ENCODE measurements at regions not wholly inside any gene's neighbourhood (a gene's known extent, or its start where the extent isn't known, plus 50 kb on each side); places are given as distances from the start of the nearest gene placed in this dataset.

DNA sequence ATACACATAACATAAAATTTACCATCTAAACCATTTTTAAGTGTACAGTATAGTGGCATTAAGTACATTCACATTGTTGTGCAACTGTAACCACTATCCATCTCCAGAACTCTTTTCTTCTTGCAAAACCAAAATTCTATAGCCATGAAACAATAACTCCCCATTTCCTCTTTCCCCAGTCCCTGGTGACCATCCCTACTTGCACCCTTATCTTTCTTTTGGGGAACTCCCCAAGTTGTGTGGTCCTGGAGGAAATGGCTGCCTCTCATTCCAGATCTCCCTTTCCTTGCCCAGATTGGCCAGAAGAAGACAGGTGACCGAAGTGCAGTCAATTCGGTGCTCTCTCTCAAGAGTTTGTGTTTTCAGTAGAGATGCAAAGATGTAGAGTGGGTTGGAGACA lies 389.6 kb upstream of the C1orf87 start:
- POLR2A ChIA-PET, result interaction anchor here (1.1 kb wide), 1 partner anchor 334 kb away, joined by 7 read pairs; no protein-coding TSS in a partner anchor
- CTCF ChIA-PET, result no interaction called here
- no peaks in the 10 kb centered on the region for H3K27me3 ChIP-seq (ENCODE audit: control insufficient read depth, insufficient read depth, low read length)
- no peak overlapping the region for H3K4me3 ChIP-seq (ENCODE audit: low read depth, low read length)
- TF ChIP-seq, protein P1, sequence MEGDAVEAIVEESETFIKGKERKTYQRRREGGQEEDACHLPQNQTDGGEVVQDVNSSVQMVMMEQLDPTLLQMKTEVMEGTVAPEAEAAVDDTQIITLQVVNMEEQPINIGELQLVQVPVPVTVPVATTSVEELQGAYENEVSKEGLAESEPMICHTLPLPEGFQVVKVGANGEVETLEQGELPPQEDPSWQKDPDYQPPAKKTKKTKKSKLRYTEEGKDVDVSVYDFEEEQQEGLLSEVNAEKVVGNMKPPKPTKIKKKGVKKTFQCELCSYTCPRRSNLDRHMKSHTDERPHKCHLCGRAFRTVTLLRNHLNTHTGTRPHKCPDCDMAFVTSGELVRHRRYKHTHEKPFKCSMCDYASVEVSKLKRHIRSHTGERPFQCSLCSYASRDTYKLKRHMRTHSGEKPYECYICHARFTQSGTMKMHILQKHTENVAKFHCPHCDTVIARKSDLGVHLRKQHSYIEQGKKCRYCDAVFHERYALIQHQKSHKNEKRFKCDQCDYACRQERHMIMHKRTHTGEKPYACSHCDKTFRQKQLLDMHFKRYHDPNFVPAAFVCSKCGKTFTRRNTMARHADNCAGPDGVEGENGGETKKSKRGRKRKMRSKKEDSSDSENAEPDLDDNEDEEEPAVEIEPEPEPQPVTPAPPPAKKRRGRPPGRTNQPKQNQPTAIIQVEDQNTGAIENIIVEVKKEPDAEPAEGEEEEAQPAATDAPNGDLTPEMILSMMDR (IDR thresholded peaks at IDR 0.05; ENCODE audit: insufficient read depth, low read depth, low read length), result no peak
- H3K36me3 ChIP-seq (ENCODE audit: control insufficient read depth, insufficient read depth, low read length), result no peaks in the 10 kb centered on the region
- no peak for DNase-seq (ENCODE audit: low read depth)

DNA sequence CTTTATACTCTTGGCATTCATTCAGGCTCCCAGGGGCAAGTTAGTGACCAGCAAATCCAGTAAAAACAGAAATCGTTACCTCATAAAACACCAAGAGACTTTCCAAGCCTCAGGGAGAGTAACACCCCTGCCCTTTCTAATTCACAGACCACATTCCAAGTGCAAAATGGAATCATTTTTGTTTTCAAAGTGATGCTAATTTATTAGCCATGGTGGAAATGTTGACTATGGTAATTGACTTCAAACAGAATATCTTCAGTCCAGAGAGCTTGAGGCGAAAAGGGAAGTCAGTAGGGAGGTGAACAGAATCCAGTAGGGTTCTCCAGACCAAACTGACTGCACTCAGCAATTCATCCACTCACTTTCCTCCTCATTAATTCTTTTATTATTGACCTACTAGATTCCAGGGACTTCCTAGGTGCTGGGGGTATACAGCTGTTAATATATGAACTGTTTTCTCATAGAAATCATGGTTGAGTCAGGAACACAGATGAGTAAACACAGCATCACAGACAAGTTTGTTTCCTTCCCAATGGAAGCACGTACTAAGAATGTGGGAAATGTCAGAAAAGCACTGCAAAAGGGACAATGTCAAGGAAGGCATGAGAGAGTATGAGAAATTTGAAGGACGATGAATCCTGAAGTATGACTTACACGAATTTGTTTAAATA lies 388.5 kb upstream of the C1orf87 start:
- TF ChIP-seq, protein P1 (IDR thresholded peaks at IDR 0.05; ENCODE audit: insufficient read depth, low read depth, low read length), result no peak
- no peak overlapping the region for H3K4me3 ChIP-seq (ENCODE audit: low read depth, low read length)
- H3K36me3 ChIP-seq (ENCODE audit: control insufficient read depth, insufficient read depth, low read length), result no peaks in the 10 kb centered on the region
- DNase-seq (ENCODE audit: low read depth), result no peak
- CTCF ChIA-PET, result no interaction called here
- H3K27me3 ChIP-seq (ENCODE audit: control insufficient read depth, insufficient read depth, low read length), result no peaks in the 10 kb centered on the region
- POLR2A ChIA-PET, result no interaction called here

DNA sequence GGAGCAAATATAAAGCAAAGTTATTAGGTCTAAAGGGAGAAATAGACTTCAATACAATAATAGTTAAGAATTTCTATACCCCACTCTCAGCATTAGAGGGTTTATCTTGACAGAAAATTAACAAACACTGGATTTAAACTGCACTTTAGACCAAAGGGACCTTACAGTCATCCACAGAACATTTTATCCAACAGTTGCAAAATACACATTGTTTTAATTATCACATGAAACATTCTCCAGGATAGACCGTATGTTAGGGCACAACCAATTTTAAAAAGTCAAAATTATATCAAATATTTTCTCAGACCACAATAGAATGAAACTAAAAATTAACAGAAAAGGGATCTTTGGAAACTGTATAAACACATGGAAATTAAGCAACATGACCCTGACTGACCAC lies 384.5 kb upstream of the C1orf87 start:
- CTCF ChIA-PET, result no interaction called here
- POLR2A ChIA-PET, result no interaction called here
- H3K27me3 ChIP-seq (ENCODE audit: control insufficient read depth, insufficient read depth, low read length), result no peaks in the 10 kb centered on the region
- TF ChIP-seq, protein P1 (IDR thresholded peaks at IDR 0.05; ENCODE audit: insufficient read depth, low read depth, low read length), result no peak
- H3K4me3 ChIP-seq (ENCODE audit: low read depth, low read length), result no peak overlapping the region
- DNase-seq (ENCODE audit: low read depth), result no peak
- H3K36me3 ChIP-seq (ENCODE audit: control insufficient read depth, insufficient read depth, low read length), result no peaks in the 10 kb centered on the region

DNA sequence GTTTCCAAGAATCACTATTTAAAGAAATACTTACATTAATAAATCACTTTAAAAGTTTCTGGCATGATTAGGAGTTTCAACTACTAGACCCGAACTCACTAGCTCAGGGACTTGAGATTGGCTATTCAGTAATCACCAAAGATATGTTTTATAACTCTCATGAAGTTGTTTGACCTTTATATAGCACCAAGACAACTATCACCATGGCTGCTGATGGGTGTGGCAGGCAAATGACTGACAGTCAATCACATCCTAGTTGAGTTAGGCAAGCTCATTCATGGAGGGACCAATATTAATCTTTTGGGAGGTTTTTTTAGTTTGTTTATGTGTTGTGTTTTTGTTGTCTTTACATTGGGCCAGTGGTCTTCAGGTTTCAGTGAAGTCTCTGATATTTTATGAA lies 376.3 kb upstream of the C1orf87 start:
- no peaks in the 10 kb centered on the region for H3K36me3 ChIP-seq (ENCODE audit: control insufficient read depth, insufficient read depth, low read length)
- no peak overlapping the region for H3K4me3 ChIP-seq (ENCODE audit: low read depth, low read length)
- no peak for DNase-seq (ENCODE audit: low read depth)
- TF ChIP-seq, protein P1 (IDR thresholded peaks at IDR 0.05; ENCODE audit: insufficient read depth, low read depth, low read length), result no peak
- H3K27me3 ChIP-seq (ENCODE audit: control insufficient read depth, insufficient read depth, low read length), result no peaks in the 10 kb centered on the region
- ChIA-PET POLR2A (no interaction called here), CTCF (no interaction called here)

DNA sequence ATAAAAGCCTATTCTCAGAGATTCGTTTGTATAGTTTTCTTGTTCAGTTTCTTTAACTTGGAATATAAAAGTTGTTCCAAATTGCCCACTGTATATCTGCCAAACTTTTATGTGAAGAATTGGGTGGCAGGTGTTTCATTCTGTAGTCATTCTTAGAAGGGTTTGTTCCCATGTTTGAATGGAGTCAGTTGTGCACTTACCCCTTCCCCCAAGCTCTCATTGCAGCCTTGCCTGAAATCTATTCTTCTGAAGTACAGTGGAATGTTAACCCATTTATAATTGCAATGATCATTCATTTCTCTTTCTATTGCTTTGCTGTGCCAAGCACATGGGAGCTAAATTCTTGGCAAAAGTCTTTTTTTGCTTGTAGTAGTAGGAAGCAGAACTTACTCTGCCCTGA lies 375.3 kb upstream of the C1orf87 start:
- no peak for DNase-seq (ENCODE audit: low read depth)
- H3K36me3 ChIP-seq (ENCODE audit: control insufficient read depth, insufficient read depth, low read length), result no peaks in the 10 kb centered on the region
- POLR2A ChIA-PET, result no interaction called here
- H3K4me3 ChIP-seq (ENCODE audit: low read depth, low read length), result no peak overlapping the region
- CTCF ChIA-PET, result interaction anchor here (0.9 kb wide), 1 partner anchor 24 kb away, joined by 3 read pairs; no protein-coding TSS in a partner anchor
- TF ChIP-seq, protein P1 (IDR thresholded peaks at IDR 0.05; ENCODE audit: insufficient read depth, low read depth, low read length), result no peak
- no peaks in the 10 kb centered on the region for H3K27me3 ChIP-seq (ENCODE audit: control insufficient read depth, insufficient read depth, low read length)
